Type B pancreatic cell (in vitro differentiated cells): ENCODE measurements at regions not wholly inside any gene's neighbourhood (a gene's known extent, or its start where the extent isn't known, plus 50 kb on each side); places are given as distances from the start of the nearest gene placed in this dataset.

Source experiments
- DNase-seq: peaks from one replicate; pipeline ENCODE4 v3.0.0; 2021; ENCODE audit warnings: mixed read lengths; ENCODE audit not compliant: unreplicated experiment; ENCODE audit errors: extremely low spot score
- H3K27ac Mint-ChIP-seq: 2 replicates; pipeline ENCODE4 v1.8.0; 2021; ENCODE audit warnings: mild to moderate bottlenecking, mixed read lengths
- H3K27me3 Mint-ChIP-seq: 2 replicates; pipeline ENCODE4 v1.8.0; 2021; ENCODE audit warnings: mixed read lengths
- H3K36me3 Mint-ChIP-seq: 2 replicates; pipeline ENCODE4 v1.8.0; 2021; ENCODE audit warnings: mixed read lengths
- H3K4me1 Mint-ChIP-seq: one replicate; pipeline ENCODE4 v1.8.0; 2021; ENCODE audit warnings: mixed read lengths; ENCODE audit not compliant: unreplicated experiment
- H3K4me3 Mint-ChIP-seq: 2 replicates; pipeline ENCODE4 v1.8.0; 2021; ENCODE audit warnings: mild to moderate bottlenecking, mixed read lengths
- H3K9me3 Mint-ChIP-seq: 2 replicates; pipeline ENCODE4 v1.8.0; 2021; ENCODE audit warnings: mixed read lengths
- CTCF ChIP-seq: fragments of 200-600 bp; sonication (generic); conservative IDR thresholded peaks from 2 replicates; pipeline ENCODE4 v1.5.0; 2021; ENCODE audit warnings: antibody characterized with exemption, mild to moderate bottlenecking

GRCh38 chr12:42679466-42679865 lies 89.9 kb upstream of the PRICKLE1 start:
- no peak overlapping the region for H3K27ac Mint-ChIP-seq
- TF ChIP-seq CTCF = no peak
- no peak overlapping the region for H3K4me3 Mint-ChIP-seq
- no peaks in the 10 kb centered on the region for H3K9me3 Mint-ChIP-seq
- H3K27me3 Mint-ChIP-seq = no peaks in the 10 kb centered on the region
- no peak for DNase-seq
- H3K4me1 Mint-ChIP-seq = no peaks in the 10 kb centered on the region
- no peaks in the 10 kb centered on the region for H3K36me3 Mint-ChIP-seq

DNA sequence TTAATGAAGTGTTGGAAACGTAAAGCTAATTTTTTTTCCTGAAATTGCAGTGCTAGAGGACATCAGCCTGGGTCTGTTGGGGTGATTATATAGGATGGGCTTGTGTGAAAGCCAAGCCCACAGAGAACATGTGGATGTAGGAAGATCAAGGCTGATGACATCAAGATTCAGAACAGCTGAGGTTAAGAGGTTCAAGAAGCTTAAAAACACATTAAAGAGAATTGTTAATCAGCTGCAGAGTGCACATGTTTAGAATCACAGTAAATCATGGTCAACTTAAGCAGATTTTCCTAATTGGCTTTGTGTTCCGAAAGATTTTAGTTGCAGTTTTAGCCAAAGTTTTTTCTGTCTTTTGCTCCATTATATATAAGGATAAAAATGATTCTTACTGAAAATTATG lies 87.9 kb upstream of the PRICKLE1 start:
- H3K27ac Mint-ChIP-seq = no peak overlapping the region
- DNase-seq = no peak
- no peak for TF ChIP-seq CTCF
- H3K36me3 Mint-ChIP-seq = no peaks in the 10 kb centered on the region
- H3K9me3 Mint-ChIP-seq = no peaks in the 10 kb centered on the region
- H3K4me1 Mint-ChIP-seq = no peaks in the 10 kb centered on the region
- H3K27me3 Mint-ChIP-seq = no peaks in the 10 kb centered on the region
- no peak overlapping the region for H3K4me3 Mint-ChIP-seq

GRCh38 chr12:42673535-42673934 lies 84.0 kb upstream of the PRICKLE1 start:
- no peaks in the 10 kb centered on the region for H3K36me3 Mint-ChIP-seq
- no peaks in the 10 kb centered on the region for H3K27me3 Mint-ChIP-seq
- no peak overlapping the region for H3K4me3 Mint-ChIP-seq
- no peak for TF ChIP-seq CTCF
- H3K9me3 Mint-ChIP-seq = no peaks in the 10 kb centered on the region
- no peak for DNase-seq
- H3K4me1 Mint-ChIP-seq = peaks cover 9% of the 10 kb centered on the region
- no peak overlapping the region for H3K27ac Mint-ChIP-seq

DNA sequence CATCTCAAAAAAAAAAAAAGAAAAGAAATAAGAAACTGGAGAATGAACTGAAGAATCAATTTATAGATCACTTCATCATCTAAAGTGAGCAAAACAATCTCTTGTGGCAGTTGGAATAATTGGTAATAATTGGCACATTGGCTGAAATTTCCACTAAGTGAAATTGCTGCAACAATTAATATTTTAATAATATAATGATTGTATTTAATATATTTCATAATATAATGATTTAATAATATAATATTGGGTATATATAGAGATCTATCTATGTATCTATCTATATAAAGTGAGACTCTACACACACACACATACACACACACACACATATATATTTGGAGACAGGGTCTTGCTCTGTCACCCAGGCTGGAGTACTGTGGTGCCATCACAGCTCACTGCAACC lies 81.2 kb upstream of the PRICKLE1 start:
- Mint-ChIP-seq H3K36me3 (no peaks in the 10 kb centered on the region), H3K9me3 (no peaks in the 10 kb centered on the region), H3K27me3 (no peaks in the 10 kb centered on the region), H3K4me1 (peaks cover 9% of the 10 kb centered on the region), H3K27ac (no peak overlapping the region), H3K4me3 (no peak overlapping the region)
- no peak for DNase-seq
- TF ChIP-seq CTCF = no peak

DNA sequence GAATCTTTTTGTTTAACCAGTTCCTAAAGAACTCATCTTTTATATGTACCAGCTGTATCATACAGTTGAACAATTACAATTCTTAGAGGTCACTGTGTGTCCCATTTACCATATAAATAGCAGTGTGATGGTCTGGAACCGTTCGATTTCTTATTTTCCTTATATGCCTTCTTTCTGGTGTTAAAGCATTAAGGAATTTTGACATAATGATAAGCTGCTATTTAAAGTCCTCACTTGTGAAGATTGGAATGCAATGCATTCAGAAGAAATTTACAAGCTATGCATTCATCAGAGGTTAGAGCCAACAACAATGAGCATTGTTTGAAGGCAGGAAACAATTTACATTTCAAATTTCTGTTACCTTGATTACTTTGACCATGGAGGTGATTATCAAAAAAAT lies 80.0 kb upstream of the PRICKLE1 start:
- Mint-ChIP-seq H3K36me3 (no peaks in the 10 kb centered on the region), H3K4me3 (no peak overlapping the region), H3K27ac (no peak overlapping the region), H3K4me1 (peaks cover 10% of the 10 kb centered on the region), H3K9me3 (no peaks in the 10 kb centered on the region), H3K27me3 (no peaks in the 10 kb centered on the region)
- no peak for DNase-seq
- no peak for TF ChIP-seq CTCF

GRCh38 chr12:42666671-42667243 lies 77.2 kb upstream of the PRICKLE1 start:
- no peak for DNase-seq
- peaks cover 15% of the 10 kb centered on the region for H3K4me1 Mint-ChIP-seq
- no peak overlapping the region for H3K4me3 Mint-ChIP-seq
- H3K9me3 Mint-ChIP-seq = no peaks in the 10 kb centered on the region
- no peak overlapping the region for H3K27ac Mint-ChIP-seq
- TF ChIP-seq CTCF = no peak
- no peaks in the 10 kb centered on the region for H3K27me3 Mint-ChIP-seq
- H3K36me3 Mint-ChIP-seq = no peaks in the 10 kb centered on the region
